OCI-LY1 (cell line): ENCODE measurements at regions not wholly inside any gene's neighbourhood (a gene's known extent, or its start where the extent isn't known, plus 50 kb on each side); places are given as distances from the start of the nearest gene placed in this dataset.

Experiments used
- CTCF ChIP-seq: fragments of 200-600 bp; sonication (generic), shearing (Covaris generic); IDR thresholded peaks from 2 replicates; pipeline ENCODE4 v1.5.1; 2017; ENCODE audit warnings: mild to moderate bottlenecking, antibody characterized with exemption, low read length, moderate library complexity, mixed read lengths
- EZH2 ChIP-seq: fragments of 200-600 bp; sonication (generic), shearing (Covaris generic); IDR thresholded peaks from 2 replicates; pipeline ENCODE4 v1.8.0; 2017; ENCODE audit warnings: borderline replicate concordance, mixed run types, mild to moderate bottlenecking, antibody characterized with exemption, low read length, moderate library complexity, mixed read lengths

DNA sequence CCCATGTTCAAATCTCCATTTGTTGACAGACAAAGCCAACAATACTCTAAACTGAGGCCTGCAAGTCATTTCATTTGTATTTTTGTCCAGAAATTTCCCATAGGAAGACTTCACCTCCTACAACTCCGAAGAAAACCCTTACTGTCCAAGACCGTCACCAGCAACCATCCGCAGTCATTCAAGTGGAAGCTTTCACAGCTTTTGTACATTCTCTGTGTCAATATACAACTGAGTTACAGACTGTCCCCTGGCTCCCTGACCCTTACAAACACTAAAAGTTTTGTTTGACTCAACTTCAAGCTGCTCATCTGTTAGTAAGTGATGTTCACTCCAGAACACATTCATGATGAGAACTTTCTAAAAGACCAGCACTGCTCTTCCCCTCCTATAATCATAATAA, 210.1 kb downstream of the DEPDC1B start:
- no peak for TF ChIP-seq CTCF
- no peak for TF ChIP-seq EZH2
